Mucosa of stomach (tissue), 1 donor: ENCODE measurements at regions not wholly inside any gene's neighbourhood (a gene's known extent, or its start where the extent isn't known, plus 50 kb on each side); places are given as distances from the start of the nearest gene placed in this dataset.
"Not testable (repeated sequence)": the region's sequence is repeated elsewhere in the genome, so short reads cannot be mapped to it uniquely, and the experiment has no call there.

Experiments
- H3K27me3 ChIP-seq: one replicate; pipeline ENCODE4 v1.7.0; 2013; ENCODE audit warnings: mild to moderate bottlenecking, low read length; ENCODE audit not compliant: control insufficient read depth, insufficient read depth
- H3K36me3 ChIP-seq: one replicate; pipeline ENCODE4 v1.7.0; 2013; ENCODE audit warnings: low read length; ENCODE audit not compliant: control insufficient read depth, insufficient read depth
- H3K4me1 ChIP-seq: one replicate; pipeline ENCODE4 v1.7.0; 2013; ENCODE audit warnings: mild to moderate bottlenecking, low read length; ENCODE audit not compliant: control insufficient read depth, insufficient read depth
- H3K4me3 ChIP-seq: one replicate; pipeline ENCODE4 v1.7.0; 2013; ENCODE audit warnings: low read length
- H3K9ac ChIP-seq: one replicate; pipeline ENCODE4 v1.7.0; 2013; ENCODE audit warnings: mild to moderate bottlenecking, low read length, moderate library complexity
- H3K9me3 ChIP-seq: one replicate; pipeline ENCODE4 v1.7.0; 2013; ENCODE audit warnings: mild to moderate bottlenecking, low read length, moderate library complexity; ENCODE audit not compliant: control insufficient read depth
- donor health status: Pancreatic carcinoma.

- no peak overlapping the region for H3K4me3 ChIP-seq
- peaks cover 7% of the 10 kb centered on the region for H3K4me1 ChIP-seq
These were observed 148.3 kb downstream of the GPX5 start for GRCh38 chr6:28673787-28674671.

GRCh38 chr6:28675600-28675999 lies 149.9 kb downstream of the GPX5 start:
- peaks cover 24% of the 10 kb centered on the region for H3K27me3 ChIP-seq
- no peak overlapping the region for H3K4me3 ChIP-seq
- no peak overlapping the region for H3K9ac ChIP-seq
- no peaks in the 10 kb centered on the region for H3K9me3 ChIP-seq
- no peaks in the 10 kb centered on the region for H3K36me3 ChIP-seq
- H3K4me1 ChIP-seq, result peaks cover 7% of the 10 kb centered on the region

More at GRCh38 chr6:28673787-28674671, 148.3 kb downstream of the GPX5 start:
- H3K9ac ChIP-seq, result no peak overlapping the region
- H3K9me3 ChIP-seq, result no peaks in the 10 kb centered on the region
- no peaks in the 10 kb centered on the region for H3K36me3 ChIP-seq
- H3K27me3 ChIP-seq, result peaks cover 24% of the 10 kb centered on the region

- H3K36me3 ChIP-seq, result no peaks in the 10 kb centered on the region
- no peak overlapping the region for H3K9ac ChIP-seq
- H3K27me3 ChIP-seq, result peaks cover 36% of the 10 kb centered on the region
- no peaks in the 10 kb centered on the region for H3K9me3 ChIP-seq
- H3K4me1 ChIP-seq, result no peaks in the 10 kb centered on the region
- no peak overlapping the region for H3K4me3 ChIP-seq
These were observed 156.9 kb downstream of the GPX5 start for GRCh38 chr6:28682542-28682941.

GRCh38 chr6:28682956-28683685 lies 157.4 kb downstream of the GPX5 start:
- H3K4me1 ChIP-seq, H3K9me3 ChIP-seq, H3K36me3 ChIP-seq, H3K9ac ChIP-seq, H3K4me3 ChIP-seq: not testable (repeated sequence)
- peaks cover 36% of the 10 kb centered on the region for H3K27me3 ChIP-seq

- Histone ChIP-seq H3K36me3 (no peaks in the 10 kb centered on the region), H3K9ac (no peak overlapping the region), H3K9me3 (no peaks in the 10 kb centered on the region), H3K4me1 (no peaks in the 10 kb centered on the region), H3K27me3 (peaks cover 36% of the 10 kb centered on the region), H3K4me3 (no peak overlapping the region)
These were observed 158.4 kb downstream of the GPX5 start for GRCh38 chr6:28683945-28684538.

- H3K9me3 ChIP-seq, H3K36me3 ChIP-seq, H3K4me1 ChIP-seq, H3K9ac ChIP-seq, H3K4me3 ChIP-seq: not testable (repeated sequence)
- peaks cover 36% of the 10 kb centered on the region for H3K27me3 ChIP-seq
These were observed 160.3 kb downstream of the GPX5 start for GRCh38 chr6:28685960-28686359.

- H3K9me3 ChIP-seq, H3K4me1 ChIP-seq, H3K4me3 ChIP-seq, H3K9ac ChIP-seq, H3K36me3 ChIP-seq: not testable (repeated sequence)
- H3K27me3 ChIP-seq, result peaks cover 36% of the 10 kb centered on the region
These were observed 160.9 kb downstream of the GPX5 start for GRCh38 chr6:28686446-28687027.

GRCh38 chr6:28687309-28687981 lies 161.8 kb downstream of the GPX5 start:
- not testable (repeated sequence) for H3K36me3 ChIP-seq, H3K9me3 ChIP-seq, H3K9ac ChIP-seq, H3K4me1 ChIP-seq, H3K4me3 ChIP-seq
- H3K27me3 ChIP-seq, result peaks cover 27% of the 10 kb centered on the region

- not testable (repeated sequence) for H3K4me3 ChIP-seq, H3K4me1 ChIP-seq, H3K9ac ChIP-seq, H3K36me3 ChIP-seq, H3K9me3 ChIP-seq
- H3K27me3 ChIP-seq, result peaks cover 47% of the 10 kb centered on the region
These were observed 166.3 kb downstream of the GPX5 start for GRCh38 chr6:28691991-28692390.

- Histone ChIP-seq H3K9me3 (no peaks in the 10 kb centered on the region), H3K4me3 (no peak overlapping the region), H3K4me1 (no peaks in the 10 kb centered on the region), H3K9ac (no peak overlapping the region), H3K36me3 (no peaks in the 10 kb centered on the region), H3K27me3 (peaks cover 54% of the 10 kb centered on the region)
These were observed 167.5 kb downstream of the GPX5 start for GRCh38 chr6:28693033-28693750.

GRCh38 chr6:28693751-28694443 lies 168.2 kb downstream of the GPX5 start:
- H3K27me3 ChIP-seq, result peaks cover 54% of the 10 kb centered on the region
- no peaks in the 10 kb centered on the region for H3K4me1 ChIP-seq
- H3K4me3 ChIP-seq, result no peak overlapping the region
- no peaks in the 10 kb centered on the region for H3K36me3 ChIP-seq
- no peak overlapping the region for H3K9ac ChIP-seq
- H3K9me3 ChIP-seq, result no peaks in the 10 kb centered on the region
